ENCODE measurements at regions not wholly inside any gene's neighbourhood (a gene's known extent, or its start where the extent isn't known, plus 50 kb on each side); places are given as distances from the start of the nearest gene placed in this dataset.

DNA sequence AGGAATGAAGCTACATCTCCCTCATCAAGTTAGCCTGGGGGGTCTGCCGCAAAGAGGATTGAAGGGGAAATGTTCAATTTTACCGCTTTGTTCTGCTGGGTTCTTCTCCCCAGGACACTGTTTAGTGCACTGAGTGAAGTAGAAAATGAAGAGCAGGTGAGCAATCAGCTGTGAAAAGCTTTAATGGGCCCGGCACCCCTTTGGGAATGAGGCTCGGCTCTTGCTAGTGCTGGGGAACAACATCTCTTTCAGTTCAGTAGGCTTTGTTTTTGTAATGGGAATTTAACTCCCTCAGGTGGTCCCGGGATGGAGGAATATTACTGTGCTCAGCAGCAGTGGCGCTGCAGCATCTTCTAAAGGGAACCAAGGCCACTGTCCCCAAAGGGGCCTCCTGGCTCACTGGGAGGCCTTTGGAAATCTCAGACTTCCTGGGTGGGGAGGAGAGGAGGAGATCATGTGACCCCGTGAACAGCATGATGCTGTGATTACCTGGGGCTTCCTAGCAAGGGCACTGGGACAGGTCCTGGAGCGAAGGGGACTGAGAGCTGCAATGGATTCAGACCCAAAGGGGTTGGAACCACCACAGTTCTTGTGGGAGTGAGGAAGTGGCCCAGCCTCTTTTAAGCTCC lies 85.2 kb upstream of the MAX start:
- DNase-seq = no peak

GRCh38 chr14:65190312-65190711 lies 88.0 kb upstream of the MAX start:
- no peak for DNase-seq

- no peak for DNase-seq
Measured at GRCh38 chr14:65191716-65192115, 89.4 kb upstream of the MAX start.

GRCh38 chr14:65192686-65193085 lies 90.4 kb upstream of the MAX start:
- DNase-seq = no peak

GRCh38 chr14:65193916-65194590 lies 91.7 kb upstream of the MAX start:
- DNase-seq = no peak

DNA sequence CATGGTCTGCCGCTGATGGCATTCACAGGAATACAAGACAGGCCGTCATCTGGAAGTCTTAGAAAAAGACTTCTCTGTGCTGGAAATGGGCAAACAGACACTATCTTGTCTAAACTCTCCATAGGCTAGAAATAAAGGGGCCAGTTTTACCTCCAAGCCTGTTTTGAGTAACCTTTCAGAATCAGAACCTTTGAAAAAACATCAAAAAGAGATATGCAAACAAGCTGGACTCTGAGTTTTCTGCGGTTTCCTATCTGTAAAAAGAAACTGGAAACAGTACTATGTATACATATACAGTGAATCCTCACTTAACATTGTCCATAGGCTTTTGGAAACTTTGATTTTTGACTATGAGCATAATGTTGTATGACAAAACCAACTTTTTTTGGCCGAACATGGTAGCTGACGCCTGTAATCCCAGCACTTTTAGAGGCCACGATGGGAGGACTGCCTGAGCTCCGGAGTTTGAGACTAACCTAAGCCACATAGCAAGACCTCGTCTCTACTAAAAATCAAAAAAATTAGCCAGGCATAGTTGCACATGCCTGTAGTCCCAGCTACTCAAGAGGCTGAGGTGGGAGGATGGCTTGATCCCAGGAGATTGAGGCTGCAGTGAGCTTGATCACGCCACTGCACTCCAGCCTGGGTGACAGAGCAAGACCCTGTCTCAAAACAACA lies 92.9 kb upstream of the MAX start:
- DNase-seq = no peak

GRCh38 chr14:65198346-65198745 lies 96.0 kb upstream of the MAX start:
- DNase-seq = no peak

DNA sequence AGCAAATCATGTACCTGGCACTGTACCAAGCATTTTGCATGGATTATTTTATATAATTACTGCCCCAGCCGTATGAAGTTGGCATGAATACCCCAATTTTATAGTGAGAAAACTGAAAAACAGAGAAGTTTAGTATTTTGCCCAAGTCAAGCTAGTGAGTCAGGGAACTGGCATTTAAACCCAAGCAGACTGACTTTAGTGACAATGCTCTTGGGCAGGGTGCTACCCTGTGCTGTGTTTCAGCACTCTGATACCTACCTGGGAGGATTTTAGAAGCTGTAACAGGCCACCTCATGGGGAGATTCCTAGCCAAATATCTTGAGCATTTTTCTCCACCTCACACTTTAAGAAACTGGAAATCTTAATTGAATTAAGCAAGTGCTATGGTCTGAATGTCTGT lies 98.1 kb upstream of the MAX start:
- no peak for DNase-seq

GRCh38 chr14:65203574-65203973 lies 101.3 kb upstream of the MAX start:
- DNase-seq = no peak

- no peak for DNase-seq
Measured at GRCh38 chr14:65204056-65204455, 101.7 kb upstream of the MAX start.

GRCh38 chr14:65206078-65206447 lies 103.7 kb upstream of the MAX start:
- DNase-seq = no peak

DNA sequence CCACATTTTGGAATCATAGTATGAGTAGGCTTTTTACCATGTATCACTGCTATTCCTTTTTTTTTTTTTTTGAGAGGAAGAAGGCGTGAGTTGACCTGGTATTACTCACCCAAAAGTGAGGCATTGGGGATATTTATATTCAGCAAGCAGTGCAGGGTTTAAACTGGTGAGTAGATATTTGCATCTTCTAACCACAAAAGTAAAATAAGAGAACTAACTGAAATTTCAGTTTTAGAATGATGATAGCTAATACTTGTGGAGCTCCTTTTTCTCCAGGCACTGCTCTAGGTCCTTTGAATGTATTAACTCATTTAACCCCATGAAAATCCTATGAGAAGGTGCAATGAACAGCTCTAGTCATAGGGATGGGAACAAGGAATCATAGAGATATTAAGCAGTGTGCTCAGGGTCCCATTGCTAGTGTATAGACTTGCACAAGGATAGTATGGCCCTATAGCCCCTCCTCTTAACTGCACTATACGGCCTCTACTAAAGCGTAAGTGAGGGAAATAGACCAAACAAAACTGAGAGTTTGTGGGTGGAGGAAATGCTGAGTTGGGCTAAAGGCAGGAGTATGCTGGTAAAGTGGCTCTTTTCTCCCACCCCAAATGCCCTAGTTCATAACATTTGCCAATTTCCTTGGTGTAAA lies 104.3 kb upstream of the MAX start:
- DNase-seq = peak; percentile 69

GRCh38 chr14:65208548-65208947 lies 106.2 kb upstream of the MAX start:
- no peak for DNase-seq

GRCh38 chr14:65210118-65210821 lies 108.0 kb upstream of the MAX start:
- DNase-seq = peak; percentile 73

DNA sequence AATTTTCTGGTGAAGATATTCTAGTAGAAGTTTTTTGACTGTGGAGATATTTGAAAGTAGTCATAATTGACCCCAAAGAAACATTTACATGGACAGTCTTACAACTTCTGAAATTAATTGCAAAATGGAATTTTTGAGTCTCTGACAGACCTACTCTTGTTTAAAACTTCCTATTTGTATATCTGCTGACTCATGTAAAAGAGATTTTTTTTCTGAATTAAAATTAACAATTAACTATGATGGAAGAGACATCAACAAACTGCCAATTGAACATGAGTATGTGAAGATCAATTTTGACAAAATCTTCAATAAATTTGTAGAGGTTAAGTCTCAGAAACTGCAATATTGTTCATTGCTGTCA lies 108.5 kb upstream of the MAX start:
- DNase-seq = no peak

- DNase-seq = peak; percentile 74
Measured at GRCh38 chr14:65211341-65211987, 109.1 kb upstream of the MAX start.

DNA sequence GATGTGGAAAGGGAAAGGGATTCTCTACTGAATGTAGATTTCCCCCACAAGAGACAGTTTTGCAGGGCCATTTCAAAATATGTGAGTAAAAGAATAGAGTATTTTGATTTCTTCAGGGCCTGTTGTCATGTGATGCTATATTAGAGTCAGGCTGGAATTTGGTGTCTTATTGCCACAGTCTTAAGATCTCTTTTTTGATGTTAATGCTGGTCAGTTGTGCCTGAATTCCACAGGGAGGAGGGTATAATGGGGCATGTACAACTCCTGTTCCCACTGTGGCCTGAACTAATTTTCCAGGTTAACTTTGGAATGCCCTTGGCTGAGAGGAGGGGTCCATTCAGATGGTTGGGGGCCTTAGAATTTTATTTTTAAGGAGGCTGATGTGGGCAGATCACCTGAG lies 111.0 kb upstream of the MAX start:
- DNase-seq = no peak

DNA sequence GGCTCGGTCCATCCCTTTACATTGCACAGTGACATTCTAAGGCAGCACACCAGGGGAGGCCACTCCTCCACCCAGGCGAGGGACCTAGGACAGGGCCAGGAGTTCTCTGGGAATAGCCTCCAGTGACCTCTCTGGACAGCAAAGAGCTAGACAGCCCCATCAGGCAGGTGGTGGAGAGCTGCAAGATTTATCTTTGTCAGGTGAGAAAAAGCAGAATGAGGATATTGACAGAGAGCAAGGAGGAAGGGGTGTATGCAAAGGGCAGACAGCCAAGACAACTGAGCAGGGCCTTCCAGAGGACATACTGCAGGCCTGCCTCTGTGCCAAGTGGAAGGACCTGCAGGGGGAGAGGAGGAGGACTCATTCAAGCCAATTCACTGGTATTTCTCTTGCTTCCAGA lies 112.4 kb upstream of the MAX start:
- DNase-seq = no peak

GRCh38 chr14:65219353-65219752 lies 117.0 kb upstream of the MAX start:
- DNase-seq = no peak

GRCh38 chr14:65222440-65222858 lies 120.1 kb upstream of the MAX start:
- DNase-seq = peak; percentile 69

GRCh38 chr14:65223636-65224035 lies 121.3 kb upstream of the MAX start:
- no peak for DNase-seq

DNA sequence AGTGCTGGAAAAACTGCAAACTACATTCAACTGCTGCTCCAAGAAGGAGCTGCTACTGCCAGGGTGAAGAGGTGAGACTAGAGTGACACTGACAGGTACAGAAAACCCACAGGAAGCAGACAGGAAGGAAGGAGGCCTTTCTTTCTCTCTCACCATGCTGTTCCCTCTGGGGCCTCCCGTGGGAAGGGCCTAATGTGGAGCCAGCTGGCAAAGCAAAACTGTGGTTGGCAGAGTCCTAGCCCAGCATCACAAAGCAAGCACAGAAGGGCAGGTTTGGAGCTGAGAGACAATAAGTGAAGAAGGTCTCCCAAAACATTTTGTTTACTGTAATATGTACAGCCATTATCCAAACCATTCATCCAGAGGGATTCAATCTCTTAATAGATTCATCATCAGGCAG lies 122.5 kb upstream of the MAX start:
- no peak for DNase-seq

Measured in EL (cell line).